ENCODE measurements at regions not wholly inside any gene's neighbourhood (a gene's known extent, or its start where the extent isn't known, plus 50 kb on each side); places are given as distances from the start of the nearest gene placed in this dataset.

DNA sequence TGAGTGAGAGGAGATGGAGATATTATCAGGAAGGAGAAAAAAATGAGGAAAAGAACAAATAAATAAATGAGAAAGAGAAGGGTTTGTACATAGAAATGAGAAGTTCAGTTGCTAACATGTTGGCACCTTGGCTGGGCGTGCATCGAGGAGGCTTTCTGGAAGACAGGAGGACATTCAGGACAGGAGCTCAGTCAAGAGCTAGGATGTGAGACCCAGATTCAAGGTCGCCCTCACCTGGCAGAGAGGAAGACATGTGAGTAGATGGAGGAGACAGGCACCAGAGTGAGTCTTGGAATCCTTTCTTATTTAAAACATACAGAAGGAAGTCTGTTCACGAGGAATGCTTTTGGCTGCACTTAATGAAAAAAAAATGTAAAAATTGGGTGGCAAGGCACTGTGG lies 640.9 kb downstream of the NPHP4 start:
- no peak for DNase-seq

DNA sequence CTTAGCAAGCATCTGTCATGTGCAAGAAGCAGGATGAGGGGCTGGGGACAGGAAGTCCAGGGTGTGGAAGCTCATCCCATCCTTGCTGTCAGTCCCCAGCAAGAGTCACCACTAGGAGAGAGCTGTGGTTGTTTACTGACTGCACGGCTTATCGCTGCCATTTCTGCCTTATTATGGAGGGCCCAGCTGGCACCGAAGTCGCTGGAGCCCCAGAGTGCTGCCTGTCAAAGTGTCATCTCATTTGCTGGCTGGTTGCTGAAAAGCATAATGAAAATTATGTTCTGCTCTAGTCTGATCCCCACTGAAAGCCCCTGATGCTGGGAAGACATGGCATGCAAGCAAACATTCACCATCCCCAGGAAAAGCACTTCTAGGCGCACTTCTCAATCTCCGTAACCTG lies 642.7 kb downstream of the NPHP4 start:
- no peak for DNase-seq

GRCh38 chr1:5348732-5349465 lies 643.3 kb downstream of the NPHP4 start:
- DNase-seq: no peak

GRCh38 chr1:5347726-5348125 lies 644.5 kb downstream of the NPHP4 start:
- DNase-seq: no peak

DNA sequence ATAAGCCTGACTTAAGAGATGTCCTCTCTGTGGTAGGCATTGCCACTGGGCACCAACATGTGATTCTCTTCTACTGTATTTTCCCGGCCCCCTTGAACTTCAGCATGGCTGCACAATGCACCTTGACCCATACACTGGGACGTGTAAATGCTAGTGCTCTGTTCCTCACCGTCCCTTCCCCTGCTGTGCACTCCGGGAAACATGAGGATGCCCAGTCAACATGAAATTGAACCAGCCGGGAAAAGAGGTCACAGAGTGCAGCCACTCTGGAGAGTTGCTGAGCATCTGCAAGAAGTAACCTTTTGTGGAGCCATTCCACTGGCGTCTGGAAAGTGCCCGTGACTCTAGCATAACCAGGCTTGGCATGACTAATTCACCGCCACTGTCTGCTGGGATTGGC lies 646.7 kb downstream of the NPHP4 start:
- no peak for DNase-seq

- no peak for DNase-seq
Measured at GRCh38 chr1:5343256-5344020, 648.8 kb downstream of the NPHP4 start.

- DNase-seq: no peak
Measured at GRCh38 chr1:5342830-5343229, 649.4 kb downstream of the NPHP4 start.

GRCh38 chr1:5342172-5342571 lies 650.1 kb downstream of the NPHP4 start:
- no peak for DNase-seq

DNA sequence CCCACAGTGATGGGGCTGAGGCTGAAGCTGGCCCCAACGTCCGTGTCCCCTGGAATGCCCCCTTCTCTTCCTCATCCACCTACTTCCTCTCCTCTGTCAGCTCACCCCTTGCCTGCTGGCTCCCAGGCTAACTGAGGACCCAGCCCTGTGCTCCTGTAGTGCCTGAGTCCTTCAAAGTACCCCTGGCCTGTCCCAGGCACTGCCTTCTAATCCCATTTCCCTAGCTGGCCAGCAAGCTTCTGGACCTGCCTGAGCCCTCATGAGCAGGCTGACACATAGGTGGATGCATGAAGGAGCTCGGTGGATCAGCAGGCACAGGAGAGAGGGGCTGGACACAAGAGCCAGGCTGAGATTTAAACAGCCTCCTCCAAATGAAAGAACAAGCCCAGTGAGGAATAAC lies 650.8 kb downstream of the NPHP4 start:
- no peak for DNase-seq

DNA sequence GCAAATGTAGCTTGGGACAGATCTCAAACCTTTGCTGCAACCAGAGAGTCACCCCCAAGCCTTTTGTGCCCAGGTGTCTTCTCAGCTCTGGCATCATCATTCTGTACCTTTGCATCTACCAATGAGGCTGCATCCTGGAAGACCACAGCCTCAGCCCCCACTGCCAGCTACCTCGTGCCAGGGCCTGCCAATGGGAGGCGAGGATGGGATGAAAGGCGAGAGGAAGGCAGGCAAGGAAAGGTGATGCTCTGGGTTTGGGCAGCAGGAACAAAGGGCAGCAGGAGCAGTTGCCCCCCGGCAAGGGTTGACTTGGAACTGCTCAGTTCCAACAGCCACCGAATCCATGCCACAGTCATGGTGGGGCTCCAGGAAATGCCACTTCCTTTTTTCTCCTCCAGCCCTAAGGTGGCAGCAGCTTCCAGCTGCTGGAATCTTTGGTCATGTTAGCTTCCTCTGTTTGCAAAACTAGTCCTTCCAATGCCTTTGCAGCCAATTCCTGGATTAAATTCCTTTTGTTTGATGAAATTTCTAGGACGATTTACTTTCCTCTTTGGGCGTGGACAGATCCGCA lies 651.6 kb downstream of the NPHP4 start:
- DNase-seq: no peak

- no peak for DNase-seq
Measured at GRCh38 chr1:5338466-5338865, 653.8 kb downstream of the NPHP4 start.

GRCh38 chr1:5333291-5333690 lies 658.9 kb downstream of the NPHP4 start:
- no peak for DNase-seq

GRCh38 chr1:5331101-5331500 lies 661.1 kb downstream of the NPHP4 start:
- no peak for DNase-seq

DNA sequence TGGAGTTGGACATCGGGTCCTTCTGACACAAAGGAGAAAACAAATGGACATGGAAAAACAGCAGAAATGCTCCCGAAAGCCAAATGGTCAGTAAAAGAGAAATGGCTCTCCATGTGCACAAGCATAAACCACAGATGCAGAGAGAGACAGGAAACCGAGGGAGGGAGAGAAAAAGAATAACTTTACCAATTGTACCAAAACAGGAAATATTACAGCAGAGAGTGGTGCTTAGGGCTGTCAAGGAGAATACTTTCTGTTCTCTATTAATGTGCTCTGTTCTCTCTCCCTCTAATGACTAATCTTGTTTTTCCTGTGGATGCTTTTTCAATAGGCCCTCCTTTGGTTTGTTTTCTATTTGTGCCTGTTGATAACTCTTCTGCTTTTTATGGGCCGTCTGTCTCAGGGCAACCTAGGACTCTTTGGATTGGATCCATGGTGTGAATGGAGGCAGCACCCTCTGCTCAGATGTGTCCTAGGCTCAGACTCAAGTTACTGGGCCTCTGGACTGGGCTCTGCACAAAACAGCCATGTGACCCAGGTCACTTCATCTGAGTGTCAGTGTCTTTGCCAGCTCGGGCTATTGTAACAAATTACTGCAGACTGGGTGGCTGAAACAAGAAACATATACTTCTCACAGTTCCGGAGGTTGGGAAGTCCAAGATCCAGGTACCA lies 663.0 kb downstream of the NPHP4 start:
- DNase-seq: no peak

DNA sequence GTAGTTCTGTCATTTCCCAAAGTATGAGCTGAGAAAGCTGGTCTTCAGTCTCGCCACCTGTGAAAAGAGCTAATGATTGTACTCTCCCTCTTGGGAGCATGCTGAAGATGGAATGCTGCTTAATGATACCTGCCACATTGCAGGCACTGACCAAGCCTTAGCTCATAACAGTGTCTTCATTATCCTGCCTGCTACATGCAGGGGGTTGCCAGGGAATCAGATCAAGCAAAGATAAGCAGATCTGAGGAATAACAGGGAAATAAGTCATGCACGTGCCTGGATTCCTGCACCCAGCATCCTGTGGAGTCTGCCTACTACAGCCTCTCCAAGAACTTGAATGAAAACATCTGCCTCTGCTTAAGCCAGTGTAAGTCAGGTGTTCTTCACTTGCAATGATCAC lies 667.3 kb downstream of the NPHP4 start:
- no peak for DNase-seq

GRCh38 chr1:5318143-5318816 lies 663.9 kb downstream of the AJAP1 start:
- DNase-seq: no peak

- DNase-seq: no peak
Measured at GRCh38 chr1:5317391-5317790, 663.0 kb downstream of the AJAP1 start.

- no peak for DNase-seq
Measured at GRCh38 chr1:5312862-5313261, 658.5 kb downstream of the AJAP1 start.

- DNase-seq: no peak
Measured at GRCh38 chr1:5312293-5312674, 657.9 kb downstream of the AJAP1 start.

- no peak for DNase-seq
Measured at GRCh38 chr1:5311634-5312292, 657.4 kb downstream of the AJAP1 start.

GRCh38 chr1:5311147-5311546 lies 656.7 kb downstream of the AJAP1 start:
- no peak for DNase-seq

DNA sequence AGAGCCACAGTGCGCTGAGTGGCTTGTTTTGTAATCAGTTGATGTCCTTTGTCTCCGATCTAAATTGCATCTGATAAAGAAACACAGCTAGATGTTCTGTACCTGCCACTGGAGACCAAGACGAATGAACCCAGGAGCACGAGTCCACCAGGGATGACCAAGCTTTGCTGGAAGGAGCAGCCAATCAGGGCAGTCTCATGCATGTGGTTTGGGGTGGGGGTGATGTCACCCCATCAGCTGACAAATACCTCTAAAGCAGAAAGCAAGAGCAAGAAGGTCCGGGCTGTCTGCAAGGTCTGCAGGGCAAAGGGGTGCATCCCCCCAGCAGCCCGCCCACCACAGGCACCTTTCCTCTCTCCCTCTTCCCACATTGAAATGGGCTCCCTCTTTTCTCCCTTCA lies 653.8 kb downstream of the AJAP1 start:
- no peak for DNase-seq

DNA sequence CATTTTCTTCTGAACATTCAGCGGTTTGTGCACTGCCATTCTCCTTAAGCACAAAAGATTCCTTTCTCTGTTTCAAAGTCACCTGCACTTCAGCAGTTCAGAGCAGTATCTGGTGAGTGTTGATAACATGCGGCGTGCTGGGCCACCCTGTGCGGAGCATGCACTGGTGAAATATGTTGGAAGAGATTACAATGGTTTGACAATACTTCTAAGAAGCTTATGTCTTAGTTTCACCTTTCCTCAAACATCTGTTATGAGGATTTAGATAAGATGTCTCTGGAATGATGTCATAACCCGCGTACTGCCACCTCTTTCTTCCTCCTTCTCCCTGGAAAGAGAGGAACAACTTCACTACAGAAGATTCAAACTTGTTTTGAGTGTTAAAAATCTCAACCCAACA lies 650.3 kb downstream of the AJAP1 start:
- DNase-seq: no peak
